Stimulated activated CD8-positive, alpha-beta memory T cell treated with anti-CD3 and anti-CD28 coated beads, Interleukin-12 subunit alpha, Interleukin-12 subunit beta, amount 100 ng/mL, for 1 hour (primary cell): ENCODE measurements at regions not wholly inside any gene's neighbourhood (a gene's known extent, or its start where the extent isn't known, plus 50 kb on each side); places are given as distances from the start of the nearest gene placed in this dataset.

ENCODE experiments used
- DNase-seq: peaks from one replicate; pipeline ENCODE4 v3.0.0-alpha.2; 2020; ENCODE audit warnings: low read depth

DNA sequence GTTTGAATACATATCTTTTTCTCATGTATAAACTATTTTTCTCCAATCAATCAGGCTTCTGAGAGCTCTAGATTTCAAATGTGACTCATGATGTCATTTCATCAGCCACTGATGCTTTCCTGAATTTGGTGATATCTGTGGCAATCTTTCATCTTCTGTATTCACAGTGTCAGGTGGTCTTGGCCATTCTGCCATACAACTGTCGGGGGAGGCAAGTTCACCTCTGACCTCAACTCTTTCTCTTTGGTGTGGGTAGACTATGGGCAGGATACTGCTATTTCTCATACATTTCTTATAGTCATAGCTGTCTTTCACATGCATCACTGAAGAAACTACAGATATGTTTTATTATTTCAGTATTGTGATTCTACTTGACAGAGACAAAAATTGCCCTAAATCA, 414.1 kb upstream of the MEF2C start:
- no peak for DNase-seq

DNA sequence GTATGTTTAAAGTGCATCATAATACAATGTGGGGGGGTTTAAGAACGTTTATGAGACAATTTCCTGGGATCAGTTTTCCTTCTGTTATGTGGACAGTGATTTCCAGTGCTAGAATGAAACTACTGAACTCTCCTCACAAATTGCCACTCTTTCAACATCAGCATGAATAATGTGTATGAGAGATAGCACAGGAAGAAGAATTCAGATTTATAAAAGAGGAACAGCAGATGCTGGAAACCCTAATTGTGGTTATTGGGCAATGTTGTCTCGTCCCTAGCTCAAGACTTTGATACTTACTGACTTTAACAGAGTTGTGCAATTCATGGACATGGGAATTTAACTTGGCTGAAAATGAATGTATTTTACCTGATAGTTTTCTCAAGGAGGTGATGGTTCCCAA, 410.8 kb upstream of the MEF2C start:
- DNase-seq, result no peak

DNA sequence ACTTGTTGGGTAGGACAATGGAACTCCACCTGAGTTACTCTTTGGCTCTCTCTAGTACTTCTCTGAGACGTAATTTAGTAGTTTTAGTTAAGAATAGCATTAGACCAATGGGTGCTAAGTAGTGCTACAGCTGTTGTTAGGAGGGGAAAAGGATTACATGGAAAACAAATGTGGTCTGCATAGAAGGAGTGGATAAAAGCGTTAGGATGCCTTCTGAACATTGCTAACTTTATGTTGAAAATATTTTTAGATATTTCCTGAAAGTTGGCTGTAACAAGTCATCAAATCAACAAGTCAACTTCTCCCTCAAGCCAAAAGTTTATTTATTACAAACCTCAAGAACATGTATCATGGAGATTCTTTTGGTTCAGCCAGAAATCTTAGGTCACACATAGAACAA, 409.5 kb upstream of the MEF2C start:
- no peak for DNase-seq

DNA sequence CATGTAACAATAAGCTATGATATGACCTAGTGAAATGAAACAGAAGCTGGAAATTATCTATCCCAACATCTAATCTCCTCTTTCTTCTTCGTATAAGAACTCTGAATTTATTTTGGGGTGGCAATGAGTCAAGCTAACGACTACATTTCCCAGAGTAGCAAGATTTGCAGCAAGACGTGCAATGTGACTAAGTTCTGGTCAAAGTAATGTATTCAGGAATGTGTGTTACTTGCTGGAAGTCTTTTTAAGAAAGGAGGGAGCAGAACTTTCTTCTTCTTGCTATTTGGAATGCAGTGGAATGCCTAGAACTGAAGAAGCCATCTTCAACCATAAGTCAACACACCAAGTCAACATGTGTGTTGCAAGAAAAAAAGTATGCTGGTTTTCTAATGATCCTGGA, 406.6 kb upstream of the MEF2C start:
- DNase-seq, result no peak

DNA sequence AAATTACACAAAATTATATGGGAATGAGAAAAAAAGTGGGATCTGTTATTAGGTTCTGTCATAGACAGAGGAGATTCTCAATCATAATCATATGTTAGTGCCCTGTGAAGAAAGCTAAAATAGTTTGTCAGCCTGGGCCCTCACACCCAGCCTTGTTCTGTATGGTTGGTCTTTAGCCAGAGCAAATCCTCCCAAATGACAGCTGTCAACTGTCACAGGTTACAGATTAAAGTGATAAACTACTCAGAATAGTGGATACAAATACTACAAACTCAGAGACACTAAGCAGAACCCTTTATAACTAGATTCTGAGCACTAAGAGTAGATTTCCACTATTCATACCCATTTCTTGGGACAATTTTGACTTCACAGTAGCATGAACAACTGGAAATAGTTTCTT, 405.0 kb upstream of the MEF2C start:
- DNase-seq, result no peak

DNA sequence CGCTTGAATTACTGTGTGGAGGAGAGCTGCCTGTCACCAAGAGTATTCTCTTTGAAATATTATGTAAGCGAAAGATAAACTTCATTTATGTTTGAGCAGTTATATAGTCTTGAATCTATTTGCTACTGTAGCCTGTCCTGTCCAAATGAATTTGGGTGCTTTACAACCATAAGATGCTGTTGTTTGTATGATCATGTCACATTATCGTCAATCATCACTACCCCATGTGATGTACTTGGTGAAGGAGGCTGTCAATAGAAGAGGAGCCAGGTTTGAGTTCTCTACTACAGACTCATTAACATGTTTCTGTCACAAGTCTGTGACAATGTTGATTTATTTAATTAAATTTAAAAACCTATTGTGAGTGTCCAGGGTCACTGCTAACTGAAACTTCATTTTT, 403.3 kb upstream of the MEF2C start:
- DNase-seq, result no peak

DNA sequence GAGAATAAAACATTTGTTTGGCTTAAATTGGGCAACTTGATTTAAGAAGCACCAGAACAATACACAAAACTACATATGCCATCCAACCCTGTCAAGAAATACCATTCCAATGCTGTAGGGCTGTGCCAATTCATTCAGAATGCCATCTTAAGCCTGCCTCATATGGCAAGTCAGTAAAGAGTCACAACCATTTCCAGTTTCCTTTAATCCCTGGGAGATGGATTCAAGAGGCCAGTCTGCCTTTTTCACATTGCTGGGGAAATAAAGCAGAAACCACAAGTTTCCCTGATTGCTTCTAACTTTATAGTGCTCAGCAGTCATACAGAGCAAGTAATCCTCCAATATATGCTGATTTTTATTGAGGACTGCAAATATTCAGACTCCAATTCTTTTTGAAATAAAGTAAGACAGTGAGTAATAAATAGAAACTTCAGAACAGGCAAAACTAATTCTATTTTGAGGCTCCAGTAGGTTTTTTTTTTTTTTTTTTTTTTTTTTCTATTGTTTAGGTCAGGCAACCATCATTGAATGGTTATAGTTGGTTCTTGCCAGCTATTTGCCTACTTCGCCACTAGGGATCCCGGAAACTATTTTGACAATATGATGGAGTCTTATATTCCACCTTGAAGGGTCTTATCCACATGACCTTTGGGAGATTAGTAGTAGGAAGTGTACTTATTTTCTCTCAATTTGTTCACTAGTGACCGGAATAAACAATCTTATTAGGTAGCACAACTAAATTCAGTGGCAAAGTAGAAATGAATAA, 400.9 kb upstream of the MEF2C start:
- DNase-seq, result no peak

DNA sequence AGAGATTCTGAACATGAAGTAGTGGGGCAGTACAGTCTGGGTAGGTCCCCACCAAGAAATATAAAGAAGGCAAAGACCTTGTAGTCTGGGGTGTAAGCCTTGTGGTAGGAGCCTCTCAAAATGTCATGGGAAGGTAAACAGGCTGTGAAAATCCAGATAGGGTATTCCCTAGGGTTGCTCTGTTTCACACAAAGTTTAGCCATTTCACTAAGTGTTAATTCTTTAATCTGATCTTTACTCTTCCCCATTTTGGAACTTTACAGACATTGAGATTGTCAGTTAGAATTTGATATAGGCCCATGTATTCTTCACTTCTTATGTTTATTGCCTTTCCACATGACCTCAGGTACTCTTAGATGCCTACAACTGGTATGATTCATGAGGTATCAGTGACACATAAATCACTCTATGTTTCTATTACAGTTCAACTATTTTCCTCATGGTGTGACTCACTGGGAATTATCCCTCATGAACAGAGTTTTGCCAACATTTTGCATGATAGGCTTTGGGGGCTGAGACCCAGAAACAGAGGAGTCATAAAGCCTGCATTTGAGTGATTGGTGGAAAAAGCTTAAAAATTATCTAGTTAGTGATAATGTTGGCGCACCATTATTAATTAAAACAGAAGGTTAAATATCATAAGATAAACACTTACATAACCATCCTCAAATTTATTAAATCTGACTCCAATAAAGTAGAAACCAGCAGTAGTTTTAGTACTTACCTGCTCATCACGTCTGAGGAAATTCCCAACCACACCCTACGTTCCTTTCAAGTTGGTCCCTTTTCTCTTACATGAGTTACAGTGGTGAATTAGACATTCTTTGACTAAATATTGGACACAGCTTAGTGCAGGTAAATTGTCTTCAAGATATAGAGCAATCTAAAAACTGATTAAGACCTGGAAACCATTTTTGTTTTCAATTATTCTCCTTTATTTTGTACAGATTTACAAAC, 399.8 kb upstream of the MEF2C start:
- no peak for DNase-seq

DNA sequence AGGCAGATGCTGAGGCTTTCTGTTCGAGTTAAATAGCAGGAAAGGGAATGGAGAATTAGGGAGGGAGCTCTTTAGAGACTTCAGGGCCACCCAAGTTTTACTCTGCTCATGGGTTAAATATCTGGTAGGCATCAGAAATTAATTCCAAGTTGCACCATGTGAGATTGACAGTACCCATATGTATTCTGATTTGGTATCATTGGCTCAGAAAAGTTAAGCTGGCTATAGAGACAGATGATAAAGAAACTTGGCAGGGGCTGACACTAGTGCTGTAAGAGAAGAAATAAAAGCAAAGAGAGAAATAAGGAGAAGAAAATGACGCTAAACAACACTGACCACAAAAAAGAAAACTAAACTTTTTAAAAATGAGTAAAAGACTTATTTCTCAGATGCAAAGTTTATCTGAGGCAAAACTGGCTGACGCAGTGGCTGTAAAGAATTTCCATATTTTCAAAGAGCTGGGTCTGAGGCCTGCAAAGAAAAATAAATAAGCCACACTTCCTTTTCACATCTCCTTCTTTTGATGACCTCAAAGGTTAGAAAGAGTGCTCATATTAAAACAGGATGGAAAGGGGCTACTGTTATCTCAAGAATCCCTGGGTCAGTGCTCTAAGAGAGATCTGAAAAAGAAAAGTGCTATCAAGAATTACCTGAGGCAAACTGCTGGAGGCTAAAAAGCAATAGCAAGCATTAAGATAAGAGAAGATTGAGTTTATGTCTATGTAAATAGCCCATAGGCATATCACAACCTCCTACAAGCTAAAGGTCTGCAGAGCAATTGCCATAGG, 399.0 kb upstream of the MEF2C start:
- no peak for DNase-seq

DNA sequence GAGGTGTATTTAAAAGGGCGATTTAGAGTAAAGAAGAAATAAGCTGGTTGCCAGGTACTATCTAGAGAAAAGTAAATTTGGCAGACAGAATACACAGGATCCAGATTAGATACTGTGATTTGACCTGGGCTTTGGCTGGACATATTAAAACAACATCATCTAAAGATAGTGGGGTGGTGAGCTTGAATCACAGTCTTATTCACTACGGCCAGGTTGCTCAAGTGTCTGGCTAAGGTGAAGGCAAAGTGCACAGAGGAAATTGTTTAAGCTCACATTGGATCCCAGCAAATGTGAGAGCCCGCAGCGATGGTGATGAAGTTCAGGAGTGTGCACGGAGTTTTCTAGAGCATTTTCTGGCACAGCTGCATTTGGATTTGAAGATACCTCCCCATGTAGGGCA, 398.2 kb upstream of the MEF2C start:
- no peak for DNase-seq

DNA sequence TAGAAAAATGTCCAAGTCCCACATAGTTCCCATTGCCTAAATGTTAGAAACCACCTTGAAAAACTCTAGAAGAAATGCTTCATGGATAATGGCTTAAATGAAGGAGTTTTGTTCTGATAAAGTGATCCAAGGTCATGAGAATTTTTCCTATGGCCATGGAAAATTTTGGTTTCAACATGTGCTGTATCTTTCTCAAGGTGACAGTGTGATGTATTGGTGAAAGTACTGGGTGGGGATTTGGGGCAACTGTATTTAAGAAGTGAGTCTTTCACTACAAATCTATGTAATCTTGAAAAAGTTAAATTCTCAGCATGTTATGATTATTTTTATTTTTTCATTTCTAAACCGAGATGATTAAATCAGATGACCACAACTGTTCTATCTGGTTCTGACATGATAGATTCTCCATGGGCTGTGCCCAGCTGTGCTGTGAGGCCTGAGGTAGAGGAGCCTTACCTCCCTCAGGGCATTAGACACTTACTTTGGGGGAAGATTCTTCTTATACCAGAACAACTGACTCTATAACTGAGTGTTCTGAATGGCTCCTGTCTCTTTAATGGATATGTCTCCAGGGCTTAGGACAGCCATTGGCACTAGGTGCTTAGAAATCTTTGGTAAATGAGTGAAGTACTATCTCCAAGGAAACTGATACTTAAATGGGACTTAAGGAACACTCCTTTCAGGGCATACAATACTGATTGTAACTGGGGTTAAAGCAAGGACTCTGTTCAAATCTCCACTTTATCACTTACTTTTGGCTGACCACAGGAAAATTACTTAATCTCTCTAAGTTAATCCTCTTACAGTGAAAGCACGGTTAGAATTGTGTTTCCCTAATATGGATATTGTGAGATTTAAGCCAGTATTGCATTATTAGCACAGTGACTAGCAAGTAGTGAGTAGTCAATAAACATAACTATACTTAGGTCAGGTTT, 397.4 kb upstream of the MEF2C start:
- DNase-seq, result no peak

DNA sequence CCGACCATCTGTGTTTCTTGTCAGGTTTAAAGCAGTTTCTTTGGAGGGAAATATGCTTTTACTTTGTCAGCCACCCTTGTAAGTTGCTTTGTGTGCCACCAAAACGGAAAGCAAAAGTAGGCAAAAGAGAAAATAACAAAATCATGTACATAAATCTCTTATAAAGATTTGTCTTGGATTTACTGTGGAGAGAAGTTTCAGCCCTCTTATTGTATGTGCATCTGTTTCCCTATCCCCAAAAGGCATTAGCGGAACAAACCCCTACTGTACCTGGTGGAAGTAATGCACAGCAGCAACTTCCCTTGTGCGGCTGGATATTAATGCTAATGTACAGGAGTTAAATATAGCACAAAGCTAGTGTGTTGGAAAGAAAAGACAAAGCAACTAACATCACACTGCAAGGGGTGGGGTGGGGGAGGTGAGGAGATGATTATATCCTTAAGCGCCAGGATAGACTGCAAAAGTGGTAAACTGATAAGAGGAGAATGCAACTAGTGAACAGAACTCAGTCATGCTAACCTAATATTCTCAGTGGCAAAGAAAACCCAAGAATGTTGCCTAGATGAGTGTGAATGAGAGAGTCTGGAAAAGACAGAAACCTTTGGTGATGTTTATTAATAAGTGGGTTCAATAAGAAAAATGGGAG, 396.5 kb upstream of the MEF2C start:
- no peak for DNase-seq

DNA sequence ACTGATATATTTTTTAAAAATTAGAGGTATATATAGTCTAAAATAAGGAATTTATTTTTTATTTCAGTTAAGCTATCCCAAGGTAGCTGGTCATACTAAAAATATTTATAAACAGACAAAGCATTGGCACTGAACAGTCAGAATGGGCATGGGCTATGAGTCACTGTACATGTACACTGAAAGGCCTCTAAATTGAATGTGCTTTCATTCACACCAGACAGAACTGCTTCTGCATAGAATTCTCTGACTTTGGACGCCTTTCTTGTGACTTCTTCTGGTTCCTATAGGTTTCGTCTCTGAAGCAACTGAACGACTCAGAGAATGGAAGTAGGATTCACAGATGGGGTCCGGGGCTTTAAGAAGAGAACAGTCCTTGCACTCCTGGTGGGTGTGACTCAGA, 394.8 kb upstream of the MEF2C start:
- DNase-seq, result no peak

DNA sequence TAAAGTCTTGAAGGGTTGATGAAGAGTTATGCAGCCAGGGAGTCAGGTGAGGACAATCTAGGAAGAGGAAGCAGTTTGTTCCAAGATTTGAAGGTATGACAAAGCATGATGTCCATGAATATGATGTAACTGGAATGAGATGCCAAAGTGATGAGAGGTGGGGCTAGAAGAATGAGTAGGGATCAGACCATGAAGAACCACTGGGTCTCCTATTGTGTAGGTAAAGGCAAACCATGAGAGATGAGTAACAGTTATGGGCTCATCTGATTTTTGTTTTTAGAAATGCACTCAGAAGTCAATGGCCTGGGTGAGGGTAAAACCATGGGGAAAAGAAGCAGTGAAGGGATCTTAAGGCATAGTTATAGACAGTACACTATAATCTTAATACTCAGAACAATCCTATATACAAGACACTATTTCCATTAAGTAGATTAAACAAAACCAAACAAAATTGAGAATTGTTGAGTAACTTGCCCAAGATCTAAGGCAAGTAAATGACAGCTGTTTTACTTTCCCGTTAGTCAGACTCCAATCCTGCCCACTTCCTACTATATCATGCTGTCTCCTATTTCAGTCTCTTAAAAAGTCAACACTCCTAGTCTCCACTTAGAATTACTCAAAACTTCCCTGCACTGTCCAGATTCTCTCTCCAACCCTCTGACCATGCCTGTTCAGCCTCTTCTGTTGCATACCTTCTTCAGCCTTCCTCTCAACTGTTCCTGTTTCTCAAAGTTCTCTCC, 393.8 kb upstream of the MEF2C start:
- DNase-seq, result no peak

DNA sequence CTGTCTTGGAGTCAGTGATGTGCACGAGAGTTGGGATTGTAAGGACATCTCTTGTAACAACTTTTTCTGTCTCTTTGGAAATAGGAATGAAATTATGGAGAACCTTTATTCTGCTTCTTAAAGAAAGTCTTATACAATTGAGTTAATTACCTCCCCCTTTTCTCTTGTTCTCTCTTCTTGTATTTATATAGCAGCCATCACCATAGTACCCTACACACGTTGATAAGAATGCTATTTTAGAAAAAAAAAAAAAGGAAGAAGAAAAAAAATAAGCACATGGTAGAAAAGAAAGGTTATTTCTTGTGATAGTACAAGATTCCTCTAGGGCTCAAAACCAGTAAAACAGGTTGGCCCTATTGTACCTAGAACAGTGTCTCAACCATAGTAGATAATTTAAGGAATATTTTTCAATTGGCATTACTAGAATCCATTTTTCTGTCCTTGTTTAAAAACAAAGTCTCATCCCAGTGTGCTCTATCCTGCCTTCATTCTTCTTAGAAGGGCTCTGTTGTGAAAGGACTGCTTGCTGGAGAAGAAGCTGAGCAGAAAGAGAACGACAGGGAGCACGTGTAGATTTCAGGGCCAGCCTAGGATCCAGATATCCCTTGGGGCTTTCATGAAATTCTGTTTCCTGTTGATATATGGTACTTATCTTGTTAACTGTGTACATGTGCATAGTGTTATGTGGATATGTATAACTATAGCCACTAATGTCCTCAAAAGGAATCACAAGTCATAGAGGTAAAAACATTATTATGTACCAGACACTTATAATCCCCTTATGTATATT, 392.3 kb upstream of the MEF2C start:
- DNase-seq, result no peak

DNA sequence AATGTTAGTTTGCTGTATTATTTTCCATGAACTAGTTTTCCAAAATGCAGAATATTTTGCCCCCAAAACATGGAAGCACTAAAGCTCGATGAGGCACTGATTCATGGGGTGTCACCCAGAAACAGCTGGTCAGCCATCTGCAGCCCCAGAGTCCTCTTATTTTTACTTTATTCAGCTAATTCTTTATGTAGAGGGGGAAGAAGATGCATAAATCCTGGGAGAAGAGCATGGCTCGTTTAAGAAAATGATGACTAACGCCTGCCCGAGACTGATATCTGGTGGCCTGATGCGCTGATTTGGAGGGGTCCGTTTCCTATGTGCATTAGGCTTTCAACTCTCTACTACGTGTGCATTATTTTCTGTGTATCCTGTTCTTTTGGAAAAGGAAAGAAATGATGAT, 390.3 kb upstream of the MEF2C start:
- DNase-seq, result no peak

DNA sequence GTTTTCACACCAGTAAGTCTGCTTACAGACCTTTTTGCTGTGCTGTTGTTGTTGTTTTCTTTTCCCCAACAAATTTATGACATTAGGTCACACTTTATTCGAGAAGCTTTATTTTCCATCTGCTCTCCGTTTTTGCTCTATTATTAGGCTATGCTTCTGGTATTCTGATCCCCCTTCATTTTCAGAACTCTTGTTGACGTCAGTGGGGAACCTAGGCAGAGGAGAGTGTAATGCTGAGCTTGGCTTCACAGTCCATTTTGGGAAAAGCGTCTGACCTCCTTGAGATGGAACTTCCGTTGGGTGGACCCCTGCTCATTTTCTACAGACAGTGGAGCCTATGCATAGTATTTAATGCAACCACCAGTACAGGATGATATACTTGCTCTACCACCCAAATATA, 387.9 kb upstream of the MEF2C start:
- DNase-seq, result no peak

DNA sequence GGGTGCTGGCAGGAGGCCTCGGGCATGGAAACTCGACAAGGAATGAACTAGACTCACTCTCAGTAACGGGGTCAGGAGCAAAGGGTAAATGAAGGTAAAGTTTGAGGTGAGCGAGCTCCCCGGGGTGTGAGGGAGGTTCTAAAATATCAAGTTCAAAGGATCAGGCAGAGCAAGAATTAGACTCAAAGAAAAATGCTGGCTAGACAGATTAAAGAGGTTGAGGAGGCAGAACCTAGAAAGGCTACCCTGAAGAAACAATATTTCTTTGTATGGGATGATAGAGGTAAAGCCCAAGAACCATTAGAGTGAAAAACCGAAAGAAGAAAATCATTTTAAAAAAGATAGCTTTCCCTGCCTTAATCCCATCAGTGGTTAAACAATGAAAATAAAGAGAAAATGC, 386.7 kb upstream of the MEF2C start:
- DNase-seq, result no peak

DNA sequence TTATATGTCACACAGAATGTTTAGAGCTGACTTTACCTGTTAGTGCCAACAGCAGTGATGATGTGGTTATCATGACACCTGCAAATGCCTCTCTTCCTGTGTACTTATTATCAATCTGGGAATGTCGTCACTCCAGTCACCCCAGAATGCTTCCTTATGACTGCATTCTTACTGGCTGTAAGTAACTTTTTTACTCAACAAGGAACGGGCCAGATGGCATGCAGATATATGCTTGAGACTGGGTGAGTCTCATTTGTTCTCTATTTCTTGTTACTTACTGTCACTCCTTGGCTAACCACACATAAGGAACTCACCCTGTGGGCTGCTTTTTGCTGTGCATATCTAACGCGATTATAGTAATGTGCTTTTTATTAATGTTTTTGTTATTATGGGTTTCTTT, 385.5 kb upstream of the MEF2C start:
- no peak for DNase-seq
